NCI-H526 treated with DMSO at 0.1 percent for 48 hours (cell line): ENCODE measurements at regions not wholly inside any gene's neighbourhood (a gene's known extent, or its start where the extent isn't known, plus 50 kb on each side); places are given as distances from the start of the nearest gene placed in this dataset.
"Not testable (repeated sequence)": the region's sequence is repeated elsewhere in the genome, so short reads cannot be mapped to it uniquely, and the experiment has no call there.

Source experiments
- DNase-seq: peaks from one replicate; lab custom pipeline; 2025; lab: John Stamatoyannopoulos, UW

GRCh38 chr12:16854465-16854864 lies 248.5 kb upstream of the LMO3 start:
- no peak for DNase-seq

- DNase-seq, result no peak
Measured at GRCh38 chr12:16849473-16849872, 243.5 kb upstream of the LMO3 start.

DNA sequence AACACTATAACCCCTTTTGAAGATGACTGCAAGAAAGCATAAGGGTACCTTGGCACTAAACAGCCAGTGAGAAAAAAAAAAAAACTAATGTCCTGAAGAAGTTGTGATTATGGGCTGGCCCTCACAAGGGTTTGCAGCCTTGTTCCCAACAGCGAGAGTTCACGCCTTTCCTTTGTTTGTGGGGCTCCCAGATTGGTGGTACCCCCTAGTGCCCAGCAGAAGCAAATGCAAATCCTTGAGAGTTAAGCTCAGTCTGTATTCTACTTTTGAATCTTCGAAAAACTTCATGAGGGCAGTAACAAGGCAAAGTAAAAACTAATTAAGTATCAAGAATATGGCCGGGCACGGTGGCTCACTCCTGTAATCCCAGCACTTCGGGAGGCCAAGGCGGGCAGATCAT lies 238.9 kb upstream of the LMO3 start:
- no peak for DNase-seq

- DNase-seq, result peak; percentile 33
Measured at GRCh38 chr12:16833376-16834015, 227.5 kb upstream of the LMO3 start.

- DNase-seq, result no peak
Measured at GRCh38 chr12:16828891-16829290, 222.9 kb upstream of the LMO3 start.

DNA sequence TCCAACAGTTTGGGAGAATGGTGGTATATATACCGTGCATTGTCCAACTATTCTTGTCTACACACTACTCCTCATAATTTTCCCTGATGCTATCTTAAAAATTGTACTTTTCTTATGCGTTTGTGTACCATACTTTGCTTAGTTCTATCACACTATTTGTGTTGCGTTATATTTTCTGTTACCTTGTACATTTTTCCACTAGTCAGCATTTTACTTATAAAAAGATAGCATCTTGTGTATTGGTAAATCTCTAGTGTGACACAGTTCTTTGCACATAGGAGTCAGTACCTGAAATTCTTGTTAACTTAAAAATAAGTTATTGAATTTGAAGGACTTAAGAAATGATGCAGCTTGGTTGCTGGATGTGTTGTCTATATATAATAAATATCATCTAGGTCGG lies 201.8 kb upstream of the LMO3 start:
- DNase-seq, result no peak

DNA sequence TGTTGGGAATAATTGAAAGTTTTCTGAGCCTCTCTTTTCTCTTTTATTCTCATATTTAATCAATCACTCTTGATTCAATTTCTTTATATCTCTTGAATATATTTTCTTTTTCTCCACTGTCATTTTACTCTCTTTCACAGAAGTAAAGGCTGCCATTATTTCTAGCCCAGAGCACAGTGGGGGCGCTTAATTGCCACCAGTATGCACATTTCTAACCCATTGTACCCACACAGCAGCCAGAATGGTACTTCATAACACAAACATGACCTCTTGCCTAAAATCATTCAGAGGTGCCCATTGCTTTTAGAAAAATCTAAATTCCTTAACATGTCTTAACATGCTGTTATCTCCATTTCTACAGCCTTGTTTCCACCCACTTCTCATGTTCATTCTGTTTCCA lies 190.2 kb upstream of the LMO3 start:
- DNase-seq, result no peak

DNA sequence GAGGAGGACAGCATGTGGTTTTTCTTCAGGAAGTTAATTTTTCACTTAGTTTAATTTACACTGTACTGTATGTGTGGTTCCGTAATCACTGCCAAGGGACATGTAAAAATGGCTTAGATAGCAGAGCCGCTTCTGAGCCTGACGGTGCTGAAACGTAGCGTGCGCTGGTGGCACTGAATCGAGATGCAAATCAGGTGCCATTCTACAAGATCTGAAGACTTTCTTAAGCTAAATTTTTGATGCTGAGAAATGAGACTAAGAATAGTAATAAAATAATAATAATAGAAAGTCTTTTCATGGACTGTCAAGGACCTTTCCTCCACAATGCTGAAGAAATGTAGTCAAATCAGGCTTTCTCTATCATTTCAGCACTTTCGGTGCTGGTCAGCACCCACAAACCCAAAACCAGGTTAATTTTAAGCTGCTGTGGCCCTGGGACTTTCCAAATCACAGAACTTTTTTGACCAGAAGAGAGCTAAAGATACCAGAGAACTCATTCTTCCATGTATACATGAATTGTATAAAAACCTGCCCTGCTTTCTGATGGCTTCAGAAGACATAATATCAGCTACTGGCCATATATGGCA lies 183.3 kb upstream of the LMO3 start:
- no peak for DNase-seq

DNA sequence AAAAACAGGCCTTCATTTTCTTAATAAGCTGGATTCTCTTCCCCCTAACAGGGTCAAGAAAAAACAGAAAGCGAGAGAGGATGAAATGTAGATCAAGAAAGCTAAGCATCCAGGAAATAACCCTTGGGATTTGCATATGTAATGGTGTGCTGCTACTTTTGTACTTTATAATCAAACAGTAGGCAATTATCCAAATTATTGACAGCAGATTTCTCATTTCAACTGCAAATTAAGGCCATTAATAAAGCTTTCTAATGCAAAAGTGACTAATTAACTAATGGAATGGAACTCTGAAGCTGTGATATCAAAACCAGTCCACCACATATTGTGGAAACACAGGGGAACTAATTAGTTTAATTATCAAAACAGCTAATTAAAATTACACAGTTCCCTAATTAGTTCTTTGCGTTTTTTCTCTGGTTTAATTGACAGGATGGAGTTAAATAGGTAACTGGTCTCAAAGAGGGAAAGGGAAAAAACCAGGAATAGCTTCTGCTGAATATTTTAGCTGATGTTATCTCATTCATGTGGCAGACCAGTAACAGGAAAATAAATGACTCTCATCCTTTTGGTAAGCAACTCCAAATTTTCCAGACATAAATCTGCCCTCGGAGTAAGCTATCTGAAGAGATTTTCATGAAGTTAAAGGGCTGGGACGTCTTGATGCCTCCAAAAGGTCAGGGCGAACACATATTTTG lies 182.7 kb upstream of the LMO3 start:
- DNase-seq, result no peak

- no peak for DNase-seq
Measured at GRCh38 chr12:16785953-16786352, 180.0 kb upstream of the LMO3 start.

GRCh38 chr12:16785524-16785923 lies 179.6 kb upstream of the LMO3 start:
- DNase-seq, result no peak

GRCh38 chr12:16769129-16769528 lies 163.2 kb upstream of the LMO3 start:
- not testable (repeated sequence) for DNase-seq

DNA sequence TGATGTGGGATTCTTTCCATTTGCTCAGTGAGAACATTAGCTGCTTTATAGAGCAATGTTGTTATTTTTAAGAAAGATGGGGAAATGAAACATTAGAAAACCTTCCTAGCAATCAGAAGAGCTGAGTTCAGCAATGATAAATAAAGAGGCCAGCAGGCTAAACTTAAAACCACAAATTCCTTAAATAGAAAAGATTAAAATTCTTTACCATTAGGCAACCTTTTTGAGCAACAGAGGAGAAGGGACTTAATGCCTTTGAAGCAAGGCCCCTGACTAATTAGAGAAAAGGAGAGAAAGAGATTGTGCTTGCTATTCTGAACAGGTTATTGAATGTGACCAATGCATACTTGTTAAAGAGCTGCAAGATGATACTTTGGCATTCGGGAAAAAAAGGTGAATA lies 160.8 kb upstream of the LMO3 start:
- no peak for DNase-seq

GRCh38 chr12:16763901-16764300 lies 157.9 kb upstream of the LMO3 start:
- DNase-seq, result no peak

- no peak for DNase-seq
Measured at GRCh38 chr12:16756833-16757555, 151.0 kb upstream of the LMO3 start.

- DNase-seq, result no peak
Measured at GRCh38 chr12:16730772-16731171, 124.8 kb upstream of the LMO3 start.

DNA sequence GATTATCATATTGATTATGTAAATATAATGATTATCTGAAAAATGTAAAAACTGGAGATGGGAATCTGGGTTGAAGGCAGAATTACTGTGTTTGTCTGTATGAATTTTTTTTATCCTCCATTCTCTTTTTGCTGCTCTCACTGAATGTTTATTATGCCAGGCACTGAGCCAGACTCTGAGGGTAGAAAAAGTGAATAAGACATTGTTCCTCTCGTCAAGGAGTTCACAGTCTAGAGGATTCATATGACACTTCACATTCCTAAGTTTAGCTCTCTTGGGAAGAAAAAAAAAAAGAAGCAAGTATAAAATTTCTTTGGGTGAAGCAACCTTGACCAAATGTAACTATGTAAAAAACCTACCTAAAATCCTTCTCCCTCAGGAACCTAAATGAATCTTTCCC lies 120.9 kb upstream of the LMO3 start:
- no peak for DNase-seq

- DNase-seq, result no peak
Measured at GRCh38 chr12:16719713-16720416, 113.9 kb upstream of the LMO3 start.

DNA sequence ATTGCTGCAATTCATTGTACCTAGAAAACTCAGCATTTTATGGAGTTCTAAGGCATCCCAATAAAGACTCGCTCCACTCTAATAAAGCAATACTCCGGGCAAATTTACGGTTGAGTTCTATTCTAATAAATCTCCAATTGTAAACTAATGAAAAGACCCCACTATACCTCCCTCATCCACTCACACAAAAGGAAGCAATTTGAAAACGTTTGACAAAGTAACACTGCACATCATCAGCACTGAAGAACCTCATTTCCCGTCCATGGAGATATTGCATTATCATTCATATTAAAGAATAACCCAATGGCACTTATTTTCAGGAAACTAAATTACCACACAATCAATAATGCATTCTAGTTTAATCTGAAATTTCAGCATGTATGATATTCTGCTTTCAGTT lies 111.0 kb upstream of the LMO3 start:
- DNase-seq, result no peak

DNA sequence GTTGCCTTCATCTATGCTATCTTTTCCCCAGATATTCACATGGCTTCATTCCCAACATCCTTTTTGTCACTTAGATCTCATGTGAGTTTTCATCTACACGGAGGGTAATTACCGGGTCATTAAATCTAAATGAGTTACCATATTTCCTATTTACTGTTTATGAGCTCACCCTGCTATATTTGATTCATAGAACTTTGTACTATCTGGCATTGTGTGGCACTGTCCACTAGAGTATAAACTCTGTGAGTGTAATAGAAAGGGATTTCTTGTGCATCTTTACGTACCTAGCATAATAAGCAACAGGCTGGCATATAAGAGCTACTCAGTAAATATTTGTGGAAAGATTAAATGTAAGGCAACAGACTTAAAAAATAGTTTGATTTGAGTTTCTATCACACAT lies 86.1 kb upstream of the LMO3 start:
- DNase-seq, result no peak

- DNase-seq, result no peak
Measured at GRCh38 chr12:16691624-16692023, 85.7 kb upstream of the LMO3 start.

DNA sequence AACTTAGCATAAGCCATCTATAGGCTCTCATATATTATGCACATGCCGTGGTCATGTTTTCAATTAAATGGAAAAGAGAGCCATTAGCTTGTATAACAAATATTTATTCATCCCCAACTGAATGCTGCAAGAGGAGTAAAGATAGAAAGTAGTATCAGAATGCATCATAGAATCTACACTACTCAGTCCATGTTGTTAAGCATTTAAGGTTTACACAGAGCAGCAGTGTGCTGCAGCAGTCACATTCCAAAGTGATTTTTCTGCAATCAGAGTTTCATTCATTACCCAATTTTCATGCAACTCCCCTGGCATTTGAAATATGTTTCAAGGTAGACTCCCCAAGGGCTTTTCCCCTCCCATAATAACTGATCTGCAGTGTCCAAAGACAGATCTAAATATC lies 82.2 kb upstream of the LMO3 start:
- DNase-seq, result no peak
